ENCODE measurements at regions not wholly inside any gene's neighbourhood (a gene's known extent, or its start where the extent isn't known, plus 50 kb on each side); places are given as distances from the start of the nearest gene placed in this dataset.

DNA sequence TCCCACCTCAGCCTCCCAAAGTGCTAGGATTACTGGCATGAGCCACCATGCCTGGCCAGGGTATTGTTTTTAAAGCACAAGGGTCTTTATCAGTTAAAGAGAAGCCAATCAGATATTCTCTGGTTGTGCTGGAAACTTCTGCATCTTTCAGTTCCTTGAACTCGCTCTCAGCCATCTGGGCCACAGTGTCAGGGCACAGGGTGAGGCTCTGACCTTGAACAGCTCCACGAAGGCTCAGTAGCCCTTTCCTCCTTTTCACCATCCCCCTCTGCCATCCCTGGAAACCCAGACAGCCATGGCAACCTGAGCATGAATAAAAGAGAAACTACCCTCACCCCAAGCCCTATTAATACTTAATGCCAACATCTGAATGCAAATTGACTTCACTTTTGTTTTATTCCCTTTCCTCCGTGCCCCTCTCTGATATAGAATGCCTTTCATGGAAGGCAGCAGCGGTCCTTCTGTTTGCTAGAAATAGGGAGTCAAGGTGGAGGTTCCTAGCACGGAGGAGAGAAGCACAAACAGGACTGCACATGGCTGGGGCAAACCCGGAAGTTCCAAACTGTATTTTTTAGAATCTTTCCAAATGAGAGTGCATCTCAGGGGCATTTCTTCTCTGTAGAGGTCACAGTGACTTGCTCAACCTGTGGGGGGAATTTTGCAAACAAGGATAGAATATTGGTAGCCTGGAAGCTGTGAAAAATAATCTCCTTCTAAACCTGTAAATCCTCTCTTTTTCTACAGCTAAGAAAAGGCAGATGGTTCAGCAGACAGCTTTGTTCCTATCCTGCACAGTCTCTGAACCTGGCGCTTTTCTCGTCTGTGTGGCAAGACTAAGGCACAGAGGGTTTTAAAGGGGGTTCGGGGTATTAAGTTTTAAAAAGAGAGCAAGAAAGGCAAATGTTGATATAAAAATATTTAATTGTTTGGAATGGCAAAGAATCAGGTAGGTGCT, 176.4 kb upstream of the RREB1 start:
- TF ChIP-seq, protein P1, sequence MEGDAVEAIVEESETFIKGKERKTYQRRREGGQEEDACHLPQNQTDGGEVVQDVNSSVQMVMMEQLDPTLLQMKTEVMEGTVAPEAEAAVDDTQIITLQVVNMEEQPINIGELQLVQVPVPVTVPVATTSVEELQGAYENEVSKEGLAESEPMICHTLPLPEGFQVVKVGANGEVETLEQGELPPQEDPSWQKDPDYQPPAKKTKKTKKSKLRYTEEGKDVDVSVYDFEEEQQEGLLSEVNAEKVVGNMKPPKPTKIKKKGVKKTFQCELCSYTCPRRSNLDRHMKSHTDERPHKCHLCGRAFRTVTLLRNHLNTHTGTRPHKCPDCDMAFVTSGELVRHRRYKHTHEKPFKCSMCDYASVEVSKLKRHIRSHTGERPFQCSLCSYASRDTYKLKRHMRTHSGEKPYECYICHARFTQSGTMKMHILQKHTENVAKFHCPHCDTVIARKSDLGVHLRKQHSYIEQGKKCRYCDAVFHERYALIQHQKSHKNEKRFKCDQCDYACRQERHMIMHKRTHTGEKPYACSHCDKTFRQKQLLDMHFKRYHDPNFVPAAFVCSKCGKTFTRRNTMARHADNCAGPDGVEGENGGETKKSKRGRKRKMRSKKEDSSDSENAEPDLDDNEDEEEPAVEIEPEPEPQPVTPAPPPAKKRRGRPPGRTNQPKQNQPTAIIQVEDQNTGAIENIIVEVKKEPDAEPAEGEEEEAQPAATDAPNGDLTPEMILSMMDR (IDR thresholded peaks at IDR 0.05; ENCODE audit: extremely low read depth, missing control alignments) = no peak
- no peak for DNase-seq (ENCODE audit: low spot score)

DNA sequence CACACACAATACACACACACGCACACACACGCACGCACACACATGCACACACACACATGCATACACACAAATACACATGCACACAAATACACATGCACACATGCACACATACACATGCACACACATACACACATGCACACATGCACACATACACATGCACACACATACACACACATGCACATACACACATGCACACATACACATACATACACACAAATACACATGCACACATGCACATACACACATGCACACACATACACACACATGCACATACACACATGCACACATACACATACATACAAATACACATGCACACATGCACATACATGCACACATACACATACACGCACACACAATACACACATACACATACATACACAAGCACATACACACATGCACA, 175.4 kb upstream of the RREB1 start:
- no peak for DNase-seq (ENCODE audit: low spot score)
- TF ChIP-seq, protein P1 (IDR thresholded peaks at IDR 0.05; ENCODE audit: extremely low read depth, missing control alignments) = no peak

DNA sequence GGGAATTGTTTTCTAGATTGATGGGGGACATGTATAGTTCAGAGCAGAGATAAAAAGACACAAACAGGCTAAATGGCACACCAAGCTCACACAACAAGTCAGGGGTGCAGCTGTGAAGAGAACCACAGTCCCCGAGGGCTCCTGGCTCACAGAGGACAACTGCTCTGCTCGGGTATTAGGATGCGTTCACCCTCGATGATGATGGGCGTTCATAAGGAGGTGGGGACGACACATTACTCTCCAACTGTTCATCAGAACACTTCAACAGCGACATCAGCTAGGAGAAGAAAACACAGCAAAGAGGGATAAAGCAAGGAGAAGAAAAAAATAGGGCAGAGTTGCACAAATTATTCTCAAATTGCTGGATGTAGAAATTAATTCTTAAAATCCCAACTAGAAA, 174.8 kb upstream of the RREB1 start:
- TF ChIP-seq, protein P1 (IDR thresholded peaks at IDR 0.05; ENCODE audit: extremely low read depth, missing control alignments) = no peak
- no peak for DNase-seq (ENCODE audit: low spot score)

DNA sequence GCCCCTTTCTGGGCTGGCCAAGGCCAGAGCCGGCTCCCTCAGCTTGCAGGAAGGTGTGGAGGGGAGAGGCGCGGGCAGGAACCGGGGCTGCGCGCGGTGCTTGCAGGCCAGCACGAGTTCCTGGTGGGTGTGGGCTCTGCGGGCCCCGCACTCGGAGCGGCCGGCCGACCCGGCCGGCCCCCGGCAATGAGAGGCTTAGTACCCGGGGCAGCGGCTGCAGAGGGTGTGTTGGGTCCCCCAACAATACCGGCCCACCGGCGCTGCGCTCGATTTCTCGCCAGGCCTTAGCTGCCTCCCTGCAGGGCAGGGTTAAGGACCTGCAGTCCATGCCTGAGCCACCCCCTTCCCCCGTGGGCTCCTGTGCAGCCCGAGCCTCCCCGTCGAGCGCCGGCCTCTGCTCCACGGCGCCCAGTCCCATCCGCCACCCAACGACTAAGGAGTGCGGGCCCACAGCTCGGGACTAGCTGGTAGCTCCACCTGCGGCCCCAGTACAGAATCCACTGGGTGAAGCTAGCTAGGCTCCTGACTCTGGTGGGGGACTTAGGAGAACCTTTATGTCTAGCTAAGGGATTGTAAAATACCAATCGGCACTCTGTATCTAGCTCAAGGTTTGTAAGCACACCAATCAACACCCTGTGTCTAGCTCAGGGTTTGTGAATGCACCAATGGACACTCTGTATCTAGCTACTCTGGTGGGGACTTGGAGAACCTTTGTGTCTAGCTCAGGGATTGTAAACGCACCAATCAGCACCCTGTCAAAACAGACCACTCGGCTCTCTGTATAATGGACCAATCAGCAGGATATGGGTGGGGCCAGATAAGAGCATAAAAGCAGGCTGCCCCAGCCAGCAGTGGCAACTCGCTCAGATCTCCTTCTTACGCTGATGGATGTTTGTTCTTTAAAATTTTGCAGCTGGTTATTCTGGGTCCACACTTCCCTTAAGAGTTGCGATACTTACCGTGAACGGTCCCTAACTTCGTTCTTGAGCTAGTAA, 167.4 kb upstream of the RREB1 start:
- TF ChIP-seq, protein P1 (IDR thresholded peaks at IDR 0.05; ENCODE audit: extremely low read depth, missing control alignments) = no peak
- DNase-seq (ENCODE audit: low spot score) = no peak

DNA sequence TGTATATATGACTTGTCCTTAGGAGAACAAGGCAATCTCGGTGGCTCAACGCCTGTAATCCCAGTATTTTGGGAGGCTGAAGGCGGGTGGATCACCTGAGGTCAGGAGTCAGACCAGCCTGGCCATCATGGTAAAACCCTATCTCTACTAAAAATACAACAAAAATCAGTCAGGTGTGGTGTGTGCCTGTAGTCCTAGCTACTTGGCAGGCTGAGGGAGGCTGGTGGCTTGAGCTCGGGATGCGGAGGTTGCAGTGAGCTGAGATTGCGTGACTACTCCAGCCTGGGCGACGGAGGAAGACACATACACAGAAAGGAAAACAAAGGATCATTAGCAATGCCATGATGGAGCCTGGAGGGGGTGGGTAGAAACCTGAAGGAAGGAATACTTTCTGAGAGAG, 166.6 kb upstream of the RREB1 start:
- TF ChIP-seq, protein P1 (IDR thresholded peaks at IDR 0.05; ENCODE audit: extremely low read depth, missing control alignments) = no peak
- no peak for DNase-seq (ENCODE audit: low spot score)

DNA sequence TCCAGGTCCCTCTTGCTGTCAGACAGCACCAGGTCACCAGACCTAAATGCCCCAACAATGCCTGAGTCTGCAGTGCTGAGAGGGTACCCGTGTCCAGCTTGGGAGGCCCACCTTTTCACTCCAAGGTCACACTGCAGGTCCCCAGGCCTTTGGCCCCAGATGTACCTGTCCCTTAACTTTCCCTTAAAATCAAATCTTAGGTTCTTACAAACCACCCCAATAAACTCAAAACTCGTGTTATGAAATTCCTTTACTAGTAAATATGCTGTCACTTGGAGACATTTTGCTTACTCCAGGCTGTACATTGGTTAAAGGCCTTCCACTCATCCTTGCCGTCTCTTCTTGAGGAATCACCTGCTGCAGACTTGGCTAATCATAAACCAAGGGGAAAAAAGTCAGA, 165.7 kb upstream of the RREB1 start:
- DNase-seq (ENCODE audit: low spot score) = no peak
- TF ChIP-seq, protein P1 (IDR thresholded peaks at IDR 0.05; ENCODE audit: extremely low read depth, missing control alignments) = no peak
